Anterior cingulate cortex (tissue), 58 donors: ENCODE measurements at regions not wholly inside any gene's neighbourhood (a gene's known extent, or its start where the extent isn't known, plus 50 kb on each side); places are given as distances from the start of the nearest gene placed in this dataset.
"Not testable (repeated sequence)": the region's sequence is repeated elsewhere in the genome, so short reads cannot be mapped to it uniquely, and the experiment has no call there.

Source experiments
- DNase-seq, 58 donors: peaks; one replicate each; lab custom pipeline; 2025; lab: John Stamatoyannopoulos, UW

DNA sequence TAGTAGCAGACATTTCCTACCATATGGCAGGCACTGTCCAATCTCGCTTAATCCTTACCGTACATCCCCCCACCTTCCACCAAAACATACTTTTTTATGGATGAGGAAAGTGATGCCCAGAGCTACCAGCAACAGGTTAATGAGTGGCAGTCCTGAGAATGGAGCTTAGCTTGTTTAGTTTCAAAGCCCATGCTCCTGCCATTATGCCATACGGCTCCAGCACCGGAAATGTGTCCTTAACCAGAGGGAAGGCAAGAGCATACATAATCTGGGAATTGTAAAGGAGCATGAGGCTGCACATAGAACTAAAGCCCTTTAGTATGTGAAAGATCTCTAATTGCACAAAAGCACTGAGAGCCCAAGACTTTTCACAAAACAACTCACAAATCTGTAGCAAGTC lies 155.9 kb upstream of the PHYHIPL start:
- DNase-seq, result no peak

DNA sequence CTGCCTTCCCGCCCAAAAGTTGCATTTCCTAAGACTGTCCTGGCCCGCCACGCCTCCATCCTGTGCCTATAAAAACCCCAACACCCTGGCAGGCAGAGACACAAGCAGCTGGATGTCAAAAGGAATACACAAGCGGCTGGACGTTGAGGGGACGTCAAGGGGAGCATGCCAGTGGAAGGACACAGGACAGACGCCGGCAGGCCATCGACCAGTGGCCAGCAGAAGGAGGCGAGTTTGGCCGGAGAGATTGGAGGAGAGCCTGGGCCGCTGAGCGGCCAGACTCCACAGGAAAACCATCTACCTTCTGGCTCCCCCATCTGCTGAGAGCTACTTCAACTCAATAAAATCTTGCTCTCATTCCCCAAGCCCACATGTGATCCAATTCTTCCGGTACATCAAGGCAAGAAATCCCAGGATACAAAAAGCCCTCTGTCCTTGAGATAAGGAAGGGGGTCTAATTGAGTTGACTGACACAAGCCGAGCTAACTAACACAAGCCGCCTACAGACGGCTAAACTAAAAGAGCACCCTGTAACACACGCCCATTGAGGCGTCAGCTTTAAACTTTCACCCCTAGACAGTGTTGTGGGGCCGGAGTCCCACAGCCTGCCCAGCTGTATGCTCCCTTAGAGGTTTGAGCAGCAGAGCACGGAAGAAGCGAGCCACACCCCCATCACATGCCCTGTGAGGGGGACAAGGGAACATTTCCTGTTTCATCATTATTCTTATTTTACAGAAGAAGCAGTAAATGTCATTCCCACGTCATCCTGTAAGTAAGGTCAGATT lies 150.3 kb upstream of the PHYHIPL start:
- no peak for DNase-seq

DNA sequence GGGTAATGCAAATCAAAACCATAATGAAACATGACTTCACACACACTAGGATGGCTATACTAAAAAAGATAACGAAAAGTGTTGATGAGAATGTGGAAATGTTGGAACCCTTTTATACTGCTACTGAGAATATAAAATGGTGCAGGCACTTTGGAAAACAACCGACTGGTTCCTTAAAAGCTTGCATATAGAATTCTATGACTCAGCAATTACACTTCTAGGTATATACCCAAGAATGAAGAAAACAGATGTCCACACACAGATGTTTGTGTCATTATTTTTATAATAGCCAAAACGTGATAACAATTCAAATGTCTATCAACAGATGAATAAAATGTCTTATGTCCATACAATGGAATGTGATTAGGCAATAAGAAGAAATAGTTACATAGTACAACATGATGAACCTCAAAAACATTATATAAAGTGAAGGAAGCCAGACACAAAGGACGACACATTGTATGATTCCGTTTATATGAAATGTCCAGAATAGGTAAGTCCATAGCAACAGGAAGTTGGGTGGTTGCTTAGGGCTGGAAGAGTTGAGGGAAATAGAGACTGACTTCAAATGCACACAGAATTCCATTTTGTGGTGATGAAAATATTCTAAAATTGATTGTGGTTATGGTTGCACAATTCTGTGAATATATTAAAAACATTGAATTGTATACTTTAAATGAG lies 148.3 kb upstream of the PHYHIPL start:
- DNase-seq, result no peak

DNA sequence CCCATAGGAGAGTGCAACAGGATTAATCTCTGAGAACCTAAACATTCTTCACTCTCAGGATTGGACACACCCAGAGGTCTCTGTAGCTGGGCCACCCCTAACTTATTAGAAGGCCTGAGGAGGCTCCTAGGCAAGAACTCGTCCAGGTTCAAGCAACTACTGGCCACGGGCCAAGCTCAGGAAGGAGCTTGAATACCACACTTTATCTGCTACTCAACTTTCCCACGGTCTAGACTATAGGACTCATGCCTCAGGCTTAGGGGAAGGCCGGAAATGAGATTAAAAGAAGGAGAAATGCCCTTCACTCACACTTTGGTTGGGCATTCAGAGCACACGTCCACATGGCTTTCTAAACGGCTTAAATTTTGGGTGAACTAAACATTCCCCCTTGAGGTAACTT lies 142.8 kb upstream of the PHYHIPL start:
- DNase-seq, result no peak

DNA sequence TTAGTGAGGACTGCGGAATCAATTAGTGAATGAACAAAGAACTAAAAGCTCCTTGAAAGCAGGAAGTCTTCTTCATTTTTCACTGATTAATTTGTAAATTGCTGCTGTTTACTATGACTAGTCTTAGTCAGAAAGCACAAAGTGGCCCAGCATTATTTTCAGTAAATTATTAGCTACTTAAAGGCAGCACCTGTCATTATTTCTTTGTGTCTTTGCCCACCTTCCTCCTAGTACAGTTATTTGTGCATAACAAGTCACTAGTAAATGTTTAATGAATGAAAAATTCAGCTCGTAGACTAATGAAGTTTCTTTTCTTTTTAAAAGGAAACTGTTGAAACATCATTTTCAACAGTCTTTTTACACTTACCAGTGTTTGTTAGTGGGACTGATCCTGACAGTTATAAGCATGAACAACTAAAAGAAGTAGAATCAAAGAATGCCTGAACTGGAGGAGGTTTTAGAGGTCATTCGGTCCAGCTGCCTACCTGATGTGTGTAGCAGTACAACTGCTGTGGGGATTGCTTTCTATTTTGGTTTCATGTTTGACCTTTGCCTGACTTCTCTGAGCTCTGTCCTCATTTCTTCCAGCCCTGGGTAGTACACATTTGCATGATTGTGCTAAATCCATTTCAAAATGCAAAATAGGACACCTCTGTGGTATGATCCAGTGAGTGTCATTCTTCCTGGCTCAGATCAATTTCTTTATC lies 140.0 kb upstream of the PHYHIPL start:
- DNase-seq, result no peak

DNA sequence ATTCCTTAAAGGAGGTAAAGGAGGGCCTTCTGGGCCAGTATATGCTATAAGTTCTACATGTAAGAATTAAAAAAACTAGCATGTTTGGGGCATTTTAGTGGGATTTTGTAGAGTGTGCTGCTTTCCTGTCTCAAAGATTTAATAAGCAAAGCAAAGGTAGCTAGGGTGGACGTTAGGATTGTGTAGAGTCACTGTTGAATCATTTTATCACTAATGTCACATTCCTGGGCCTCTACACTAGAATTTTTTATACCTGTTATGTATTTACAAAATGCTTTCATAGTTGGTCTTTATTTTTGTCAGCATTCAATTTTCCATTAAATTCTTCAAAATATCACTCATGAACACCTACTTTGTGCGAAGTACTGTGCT lies 139.4 kb upstream of the PHYHIPL start:
- no peak for DNase-seq

DNA sequence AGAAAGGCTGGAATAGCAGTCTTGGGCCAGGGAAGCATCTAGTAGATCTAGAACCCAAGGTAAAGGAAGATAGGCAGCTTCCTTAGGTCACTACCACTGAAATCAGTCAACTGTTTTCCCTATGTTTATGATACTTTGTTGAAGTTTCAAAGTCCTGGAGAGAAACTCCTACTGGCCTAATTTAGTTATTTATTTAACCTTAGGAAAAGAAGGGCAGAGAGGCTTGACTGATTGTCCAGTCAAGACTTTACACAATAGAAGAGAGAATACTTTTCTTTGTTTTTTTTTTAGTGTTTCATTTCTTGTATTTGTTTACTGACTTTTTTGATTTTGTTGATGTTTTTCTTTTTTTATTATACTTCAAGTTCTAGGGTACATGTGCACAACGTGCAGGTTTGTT lies 138.9 kb upstream of the PHYHIPL start:
- no peak for DNase-seq

DNA sequence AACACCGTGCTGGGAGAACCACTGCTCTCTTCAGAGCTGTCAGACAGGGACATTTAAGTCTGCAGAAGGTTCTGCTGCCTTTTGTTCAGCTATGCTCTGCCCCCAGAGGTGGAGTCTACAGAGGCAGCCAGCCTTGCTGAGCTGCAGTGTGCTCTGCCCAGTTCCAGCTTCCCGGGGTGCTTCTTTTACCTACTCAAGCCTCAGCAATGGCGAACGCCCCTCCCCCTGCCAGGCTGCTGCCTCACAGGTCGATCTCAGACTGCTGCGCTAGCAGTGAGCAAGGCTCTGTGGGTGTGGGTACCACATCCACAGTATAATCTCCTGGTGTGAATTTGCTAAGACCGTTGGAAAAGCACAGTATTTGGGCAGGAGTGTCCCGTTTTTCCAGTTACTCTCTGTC lies 133.1 kb upstream of the PHYHIPL start:
- DNase-seq, result not testable (repeated sequence)

DNA sequence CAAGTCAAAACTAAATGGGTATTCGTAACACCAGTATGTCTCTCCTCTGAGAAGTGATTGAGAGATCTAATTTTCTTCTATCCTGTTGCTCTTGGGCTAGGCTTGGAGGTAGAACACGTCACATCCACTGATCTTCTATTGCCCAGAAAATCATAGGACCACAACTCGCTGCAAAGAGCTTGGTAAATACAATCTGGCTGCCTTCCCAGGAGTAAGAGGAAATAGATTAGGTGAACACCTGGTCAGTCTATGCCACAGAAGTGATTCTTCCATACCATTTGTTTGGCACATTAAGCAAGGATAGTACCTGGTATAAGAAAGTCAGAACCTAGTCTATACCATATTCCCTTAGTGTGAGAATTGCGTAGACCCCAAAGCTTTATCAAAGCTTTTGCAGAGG lies 129.3 kb upstream of the PHYHIPL start:
- DNase-seq, result no peak

DNA sequence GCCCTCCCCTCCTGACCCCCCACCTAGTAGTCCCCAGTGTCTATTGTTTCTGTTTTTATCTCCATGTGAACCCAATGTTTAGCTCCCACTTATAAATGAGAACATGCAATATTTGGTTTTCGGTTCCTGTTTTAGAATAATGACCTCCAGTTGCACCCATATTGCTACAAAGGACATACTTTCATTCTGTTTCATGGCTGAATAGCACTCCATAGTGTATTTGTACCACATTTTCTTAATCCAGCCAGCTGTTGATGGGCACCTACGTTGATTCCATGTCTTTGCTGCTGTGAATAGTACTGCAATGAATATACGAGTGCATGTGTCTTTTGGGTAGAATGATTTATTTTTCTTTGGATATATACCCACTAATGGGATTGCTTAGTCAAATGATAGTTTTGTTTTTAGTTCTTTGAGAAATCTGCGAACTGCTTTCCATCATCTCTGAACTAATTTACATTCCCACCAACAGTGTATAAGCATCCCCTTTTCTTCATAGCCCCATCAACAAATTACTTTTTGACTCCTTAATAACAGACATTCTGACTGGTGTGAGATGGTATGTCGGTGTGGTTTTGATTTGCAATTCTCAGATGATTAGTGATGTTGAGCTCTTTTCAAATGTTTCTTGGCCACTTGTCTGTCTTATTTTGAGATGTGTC lies 128.4 kb upstream of the PHYHIPL start:
- DNase-seq, result no peak

DNA sequence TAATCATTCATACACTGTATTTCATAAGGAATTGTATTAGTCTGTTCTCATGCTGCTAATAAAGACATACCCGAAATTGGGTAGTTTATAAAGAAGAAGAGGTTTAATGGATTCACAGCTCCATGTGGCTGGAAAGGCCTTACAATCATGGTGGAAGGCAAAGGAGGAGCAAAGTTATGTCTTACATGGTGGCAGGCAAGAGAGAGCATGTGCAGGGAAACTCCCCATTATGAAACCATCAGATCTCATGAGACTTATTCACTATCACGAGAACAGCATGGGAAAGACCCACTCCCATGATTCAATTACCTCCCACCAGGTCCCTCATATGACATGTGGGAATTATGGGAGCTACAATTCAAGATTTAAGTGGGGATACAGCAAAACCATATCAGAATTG lies 122.9 kb upstream of the PHYHIPL start:
- not testable (repeated sequence) for DNase-seq

DNA sequence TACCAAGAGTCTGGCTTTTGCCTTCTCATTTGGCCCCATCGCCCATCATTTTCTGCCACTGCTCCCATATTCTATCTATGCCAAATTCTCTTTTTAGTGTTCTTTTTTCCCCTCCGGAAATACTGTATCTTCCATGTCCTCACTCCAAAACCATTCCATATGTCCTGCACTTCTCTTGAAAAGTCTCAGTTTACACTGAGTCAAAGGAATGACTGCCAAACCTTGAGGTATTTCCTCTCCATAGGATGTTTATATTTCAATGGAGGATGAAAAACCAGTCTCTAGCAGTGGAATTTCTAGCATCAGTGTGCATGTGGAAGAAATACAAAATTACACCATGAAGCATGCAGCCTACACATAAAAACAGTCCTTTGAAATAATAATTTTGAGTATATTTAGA lies 121.4 kb upstream of the PHYHIPL start:
- DNase-seq, result no peak

DNA sequence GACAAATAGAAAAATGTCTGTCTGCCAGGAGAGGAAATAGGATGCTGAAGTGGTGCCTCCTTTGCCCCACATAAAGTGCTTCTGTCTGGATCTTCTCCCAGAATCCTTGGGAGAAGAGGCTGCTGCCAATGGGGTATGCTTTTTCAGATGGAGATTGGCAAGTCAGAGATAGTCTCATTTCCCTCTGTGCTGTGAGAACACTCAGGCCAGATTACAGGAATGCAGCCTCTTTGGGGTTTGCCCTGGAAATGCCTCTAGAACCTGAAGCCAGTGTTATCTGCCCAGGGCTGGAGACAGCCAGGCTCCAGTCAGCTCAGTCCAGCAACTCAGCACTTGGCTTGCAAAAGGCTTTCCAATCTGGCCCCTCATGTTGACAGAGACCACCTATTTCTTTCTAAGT lies 119.1 kb upstream of the PHYHIPL start:
- DNase-seq, result peak in 9 of 58 donors; percentile 5 to 42 (median 14)

DNA sequence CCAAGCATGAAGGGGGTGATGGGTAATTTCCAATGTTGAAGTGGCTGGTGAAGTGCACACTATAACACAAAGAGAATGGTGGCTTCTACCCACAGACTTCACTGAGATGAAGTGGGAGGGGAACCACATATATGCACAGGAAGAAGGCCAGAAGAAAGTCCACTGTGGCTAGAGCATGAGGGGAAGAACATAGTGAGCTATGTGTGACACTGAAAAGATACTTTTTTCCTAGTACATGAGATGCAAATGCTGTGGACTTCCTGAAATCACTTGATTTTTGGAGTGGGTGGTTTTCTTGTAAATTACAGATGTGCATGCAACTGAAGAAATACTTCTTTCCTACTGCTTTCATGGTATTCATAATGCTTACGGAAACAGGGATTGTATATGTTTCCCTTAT lies 115.6 kb upstream of the PHYHIPL start:
- no peak for DNase-seq

DNA sequence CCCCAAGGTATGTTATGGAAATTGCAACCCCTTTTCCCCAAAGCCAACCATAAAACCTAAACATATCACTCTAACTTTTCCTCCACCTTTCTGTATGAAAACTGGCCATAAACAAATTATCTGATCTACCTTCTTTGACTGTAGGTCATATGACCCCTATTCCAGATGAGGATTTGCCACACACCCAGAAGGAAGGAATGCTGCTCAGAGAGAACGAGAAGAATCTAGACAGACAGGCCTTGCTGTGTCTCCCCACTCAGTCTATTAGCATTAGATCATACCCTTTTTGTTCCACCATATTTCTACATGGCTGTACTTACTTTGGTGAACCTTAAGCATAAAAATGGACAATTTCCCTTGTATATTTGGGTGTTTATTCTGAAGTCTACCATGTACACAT lies 113.0 kb upstream of the PHYHIPL start:
- DNase-seq, result no peak

DNA sequence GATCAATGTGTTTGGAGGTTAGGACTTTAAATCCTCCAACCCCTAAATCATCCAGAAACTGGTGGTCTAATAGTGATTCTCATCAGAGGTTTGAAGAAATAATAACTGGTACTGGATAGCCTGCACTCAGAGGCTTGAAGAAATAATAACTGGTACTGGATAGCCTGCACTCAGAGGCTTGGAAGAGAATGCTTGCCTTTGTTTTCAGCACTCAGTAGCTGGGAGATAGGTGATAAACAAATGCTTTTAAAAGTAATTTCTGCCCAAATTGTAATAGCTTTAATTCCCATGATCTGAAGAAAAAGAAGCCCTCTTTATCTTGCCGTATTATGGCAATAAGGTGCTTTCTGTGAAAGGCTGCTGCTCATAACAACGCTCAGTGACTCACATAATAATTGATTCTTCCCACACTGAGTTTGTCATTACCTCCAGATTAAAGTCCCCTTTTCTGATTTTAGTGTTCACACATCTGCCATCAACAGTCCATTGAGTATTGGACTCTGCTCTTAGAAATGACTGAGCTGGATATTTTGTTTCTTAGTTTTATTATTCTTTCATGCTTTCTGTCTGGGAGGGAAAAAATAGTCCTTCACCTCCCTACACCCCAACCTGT lies 112.3 kb upstream of the PHYHIPL start:
- peak in 2 of 58 donors; percentile 13 to 24 for DNase-seq

DNA sequence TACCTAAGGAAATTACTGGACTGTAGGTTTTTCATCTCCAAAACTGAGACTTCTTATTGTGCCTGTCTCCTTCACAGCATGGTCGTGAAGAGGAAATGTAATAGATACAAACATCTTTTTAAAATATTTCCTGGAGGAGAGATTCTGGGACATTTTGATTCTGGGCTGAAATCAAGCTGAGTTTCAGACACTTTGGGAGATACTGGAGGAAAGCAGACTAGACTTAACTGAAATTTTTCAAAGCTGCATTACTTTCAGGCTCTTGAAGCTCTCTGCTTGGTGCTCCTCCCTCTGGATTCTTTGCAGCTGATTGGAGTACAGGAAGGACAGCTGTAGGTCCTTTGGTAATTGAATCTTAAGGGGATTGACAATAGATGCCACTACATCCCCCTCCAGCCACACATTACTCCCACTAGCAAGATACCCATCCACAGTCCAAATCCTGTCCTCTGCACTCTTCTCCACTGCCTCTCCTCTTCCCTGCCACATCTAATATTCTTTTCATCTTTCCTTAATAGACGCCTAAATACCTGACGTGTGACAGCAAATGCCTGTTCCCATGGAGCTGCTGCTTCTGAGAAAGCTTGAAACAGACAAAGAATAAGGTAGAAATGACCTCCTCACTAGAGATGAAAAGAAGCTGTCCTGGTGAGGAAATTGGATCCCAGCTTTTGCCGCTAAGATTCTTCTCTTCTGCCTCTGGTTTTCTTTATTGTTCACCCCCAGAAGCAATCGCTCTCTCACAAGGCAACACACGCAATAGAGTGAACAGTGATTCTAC lies 111.5 kb upstream of the PHYHIPL start:
- DNase-seq, result no peak

DNA sequence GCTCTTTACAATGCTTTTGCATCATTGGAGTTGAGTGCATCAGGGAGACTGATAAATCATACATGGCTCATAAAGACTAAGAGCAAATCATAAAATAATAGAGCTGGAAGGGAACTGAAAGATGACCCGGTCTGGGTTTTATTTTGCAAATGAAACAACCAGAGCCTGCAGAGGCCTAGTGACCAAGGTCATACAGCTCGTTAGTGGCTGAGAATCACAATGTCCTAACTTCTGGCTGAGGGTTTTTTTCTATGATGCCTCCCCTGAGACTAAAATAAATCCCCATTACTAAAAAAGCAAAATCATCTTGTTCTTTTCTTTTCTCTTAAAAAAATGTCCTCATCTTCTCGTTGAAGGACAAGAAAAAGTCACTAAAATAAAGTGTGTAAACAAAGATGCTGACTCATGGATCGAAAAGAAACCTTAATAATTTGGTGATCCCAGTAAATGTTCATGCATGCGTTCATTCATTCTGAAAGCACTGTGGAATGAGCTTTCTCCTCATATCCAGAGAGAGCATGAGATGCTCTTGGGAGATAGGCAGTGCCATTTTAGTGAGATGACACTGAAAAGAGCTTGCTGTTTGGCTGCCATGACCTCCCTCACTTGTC lies 107.8 kb upstream of the PHYHIPL start:
- DNase-seq, result no peak

DNA sequence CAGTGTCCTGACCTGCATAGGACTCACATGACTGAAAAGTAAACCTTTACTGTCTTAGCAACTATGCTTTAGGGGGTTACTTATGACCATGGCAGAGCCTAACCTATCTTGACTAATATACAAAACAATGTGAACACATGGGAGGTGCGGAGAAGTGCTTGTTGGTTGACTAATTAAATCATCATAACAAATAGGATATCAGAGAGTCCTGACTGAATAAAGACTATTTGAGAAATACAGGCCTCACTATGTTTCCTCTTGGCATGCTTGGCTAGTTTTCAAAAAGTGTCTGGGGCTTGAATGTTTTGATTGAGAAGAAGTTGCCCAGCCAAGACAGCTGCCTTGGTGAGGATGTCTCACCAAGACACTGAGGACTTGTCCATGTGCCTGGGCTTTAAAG lies 104.4 kb upstream of the PHYHIPL start:
- DNase-seq, result no peak
